ENCODE measurements at regions not wholly inside any gene's neighbourhood (a gene's known extent, or its start where the extent isn't known, plus 50 kb on each side); places are given as distances from the start of the nearest gene placed in this dataset.
"Not testable (repeated sequence)": the region's sequence is repeated elsewhere in the genome, so short reads cannot be mapped to it uniquely, and the experiment has no call there.

GRCh38 chr21:19109694-19110093 is 706.1 kb upstream of the TMPRSS15 start:
- no peak overlapping the region for H3K23ac ChIP-seq (ENCODE audit: low read length in 2 of 2)
- H3K4me1 ChIP-seq (ENCODE audit: control insufficient read depth, insufficient read depth, low read depth, low read length): no peaks in the 10 kb centered on the region
- no peak overlapping the region for H4K8ac ChIP-seq (ENCODE audit: low read length)
- H2BK12ac ChIP-seq (ENCODE audit: low read length in 2 of 2): no peak overlapping the region
- H3K79me1 ChIP-seq (replicated peaks; ENCODE audit: low read length, poor library complexity, severe bottlenecking): no peaks in the 10 kb centered on the region
- no peak for DNase-seq
- no peak overlapping the region for H3K4me3 ChIP-seq (ENCODE audit: insufficient read depth in 1 of 2, low read depth in 1 of 2, low read length in 2 of 2)
- no peak overlapping the region for H3K14ac ChIP-seq (ENCODE audit: low read length in 2 of 2)
- peaks cover 11% of the 10 kb centered on the region for H3K9me3 ChIP-seq (ENCODE audit: control insufficient read depth, low read length)
- H2AK5ac ChIP-seq (ENCODE audit: low read length, severe bottlenecking): no peak overlapping the region
- no peak overlapping the region for H2AFZ ChIP-seq (ENCODE audit: low read depth, low read length)
- no peak overlapping the region for H3K4ac ChIP-seq (ENCODE audit: low read depth in 1 of 2, low read length in 2 of 2)
- no peak overlapping the region for H3K27ac ChIP-seq (ENCODE audit: low read length, poor library complexity, severe bottlenecking)
- H3K4me2 ChIP-seq (ENCODE audit: low read length, poor library complexity, severe bottlenecking): no peak overlapping the region
- H3K36me3 ChIP-seq (ENCODE audit: control insufficient read depth in 1 of 2, insufficient read depth in 2 of 2, low read depth in 1 of 2, low read length in 2 of 2): no peaks in the 10 kb centered on the region
- H3K9ac ChIP-seq (ENCODE audit: low read length): no peak overlapping the region
- no peak overlapping the region for H2BK5ac ChIP-seq (ENCODE audit: low read depth, low read length, poor library complexity, severe bottlenecking)
- no peak overlapping the region for H2BK15ac ChIP-seq (ENCODE audit: low read depth, poor library complexity, severe bottlenecking)
- no peak overlapping the region for H4K91ac ChIP-seq (ENCODE audit: low read length)
- H2BK120ac ChIP-seq (ENCODE audit: low read depth, low read length): no peak overlapping the region
- no peak overlapping the region for H3K18ac ChIP-seq (ENCODE audit: low read depth in 1 of 2, low read length in 2 of 2)
- WGBS: no CpG with 5 or more reads among the region's 2 CpGs
- H3K27me3 ChIP-seq (ENCODE audit: control insufficient read depth in 1 of 2, insufficient read depth in 1 of 2, low read length in 2 of 2): no peaks in the 10 kb centered on the region

GRCh38 chr21:19119259-19119658 is 715.7 kb upstream of the TMPRSS15 start:
- H3K4me1 ChIP-seq (ENCODE audit: control insufficient read depth, insufficient read depth, low read depth, low read length); H2BK120ac ChIP-seq (ENCODE audit: low read depth, low read length); H3K79me1 ChIP-seq (replicated peaks; ENCODE audit: low read length, poor library complexity, severe bottlenecking); H2BK12ac ChIP-seq (ENCODE audit: low read length in 2 of 2); H3K9ac ChIP-seq (ENCODE audit: low read length); H2BK5ac ChIP-seq (ENCODE audit: low read depth, low read length, poor library complexity, severe bottlenecking); H3K4me2 ChIP-seq (ENCODE audit: low read length, poor library complexity, severe bottlenecking); DNase-seq; H3K4ac ChIP-seq (ENCODE audit: low read depth in 1 of 2, low read length in 2 of 2); H4K91ac ChIP-seq (ENCODE audit: low read length); H2BK15ac ChIP-seq (ENCODE audit: low read depth, poor library complexity, severe bottlenecking); H3K18ac ChIP-seq (ENCODE audit: low read depth in 1 of 2, low read length in 2 of 2); H2AK5ac ChIP-seq (ENCODE audit: low read length, severe bottlenecking); H3K14ac ChIP-seq (ENCODE audit: low read length in 2 of 2); H3K27ac ChIP-seq (ENCODE audit: low read length, poor library complexity, severe bottlenecking); H3K4me3 ChIP-seq (ENCODE audit: insufficient read depth in 1 of 2, low read depth in 1 of 2, low read length in 2 of 2); H3K36me3 ChIP-seq (ENCODE audit: control insufficient read depth in 1 of 2, insufficient read depth in 2 of 2, low read depth in 1 of 2, low read length in 2 of 2); H3K27me3 ChIP-seq (ENCODE audit: control insufficient read depth in 1 of 2, insufficient read depth in 1 of 2, low read length in 2 of 2); H4K8ac ChIP-seq (ENCODE audit: low read length); H2AFZ ChIP-seq (ENCODE audit: low read depth, low read length); H3K23ac ChIP-seq (ENCODE audit: low read length in 2 of 2): not testable (repeated sequence)
- H3K9me3 ChIP-seq (ENCODE audit: control insufficient read depth, low read length): peaks cover 12% of the 10 kb centered on the region
- 86% methylated on average over 3 of the region's 4 CpGs for WGBS

DNA sequence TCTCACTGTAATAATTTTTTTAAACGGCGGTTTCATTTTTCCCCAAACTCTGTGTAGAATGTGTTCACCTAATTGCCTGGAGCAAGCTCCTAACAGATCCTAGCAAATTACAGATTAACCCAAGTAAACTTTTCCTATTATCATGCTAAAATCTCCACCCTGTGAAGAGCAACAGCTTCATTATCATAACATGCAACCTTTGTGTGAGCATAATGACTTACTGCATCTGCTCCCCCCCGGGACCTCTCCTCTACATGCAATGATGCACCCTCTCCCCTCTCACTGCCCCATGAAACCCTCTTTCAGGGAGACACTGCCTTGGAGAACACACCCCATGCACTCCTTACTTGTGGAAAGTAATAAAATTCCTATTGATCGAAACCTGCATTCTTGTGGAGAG is 717.0 kb upstream of the TMPRSS15 start:
- no peak overlapping the region for H2BK15ac ChIP-seq (ENCODE audit: low read depth, poor library complexity, severe bottlenecking)
- H3K4me2 ChIP-seq (ENCODE audit: low read length, poor library complexity, severe bottlenecking): no peak overlapping the region
- H3K4me1 ChIP-seq (ENCODE audit: control insufficient read depth, insufficient read depth, low read depth, low read length): no peaks in the 10 kb centered on the region
- H3K23ac ChIP-seq (ENCODE audit: low read length in 2 of 2): no peak overlapping the region
- H2BK120ac ChIP-seq (ENCODE audit: low read depth, low read length): no peak overlapping the region
- H3K4ac ChIP-seq (ENCODE audit: low read depth in 1 of 2, low read length in 2 of 2): no peak overlapping the region
- no peaks in the 10 kb centered on the region for H3K27me3 ChIP-seq (ENCODE audit: control insufficient read depth in 1 of 2, insufficient read depth in 1 of 2, low read length in 2 of 2)
- no peak overlapping the region for H3K9ac ChIP-seq (ENCODE audit: low read length)
- H3K18ac ChIP-seq (ENCODE audit: low read depth in 1 of 2, low read length in 2 of 2): no peak overlapping the region
- no peak overlapping the region for H2AFZ ChIP-seq (ENCODE audit: low read depth, low read length)
- H4K91ac ChIP-seq (ENCODE audit: low read length): no peak overlapping the region
- no peak for DNase-seq
- H3K9me3 ChIP-seq (ENCODE audit: control insufficient read depth, low read length): peaks cover 12% of the 10 kb centered on the region
- H2AK5ac ChIP-seq (ENCODE audit: low read length, severe bottlenecking): no peak overlapping the region
- H4K8ac ChIP-seq (ENCODE audit: low read length): no peak overlapping the region
- no peak overlapping the region for H3K27ac ChIP-seq (ENCODE audit: low read length, poor library complexity, severe bottlenecking)
- WGBS: 67% methylated on average over 3 of the region's 4 CpGs
- H3K79me1 ChIP-seq (replicated peaks; ENCODE audit: low read length, poor library complexity, severe bottlenecking): no peaks in the 10 kb centered on the region
- H3K14ac ChIP-seq (ENCODE audit: low read length in 2 of 2): no peak overlapping the region
- H3K36me3 ChIP-seq (ENCODE audit: control insufficient read depth in 1 of 2, insufficient read depth in 2 of 2, low read depth in 1 of 2, low read length in 2 of 2): no peaks in the 10 kb centered on the region
- H2BK5ac ChIP-seq (ENCODE audit: low read depth, low read length, poor library complexity, severe bottlenecking): no peak overlapping the region
- no peak overlapping the region for H3K4me3 ChIP-seq (ENCODE audit: insufficient read depth in 1 of 2, low read depth in 1 of 2, low read length in 2 of 2)
- H2BK12ac ChIP-seq (ENCODE audit: low read length in 2 of 2): no peak overlapping the region

DNA sequence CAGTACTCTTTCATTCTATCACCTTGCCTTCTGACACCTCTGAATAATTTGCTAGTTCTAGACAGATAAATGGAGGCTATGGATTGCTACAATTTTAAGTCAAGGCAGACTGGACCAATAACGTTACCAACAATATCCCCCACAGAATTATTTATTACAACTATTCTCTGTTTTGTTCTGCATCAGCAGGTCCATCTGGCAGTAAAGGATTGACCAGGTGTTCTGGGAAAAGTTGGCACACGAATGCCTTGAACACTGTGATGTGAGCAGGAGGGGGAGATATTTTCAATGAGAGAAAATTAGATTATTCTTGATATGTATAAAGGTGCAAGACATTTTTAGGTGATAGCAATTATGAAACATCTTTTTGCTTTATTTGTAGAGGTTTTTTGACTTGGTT is 718.8 kb upstream of the TMPRSS15 start:
- H3K79me1 ChIP-seq (replicated peaks; ENCODE audit: low read length, poor library complexity, severe bottlenecking): no peaks in the 10 kb centered on the region
- WGBS: 55% methylated on average over 2 of the region's 2 CpGs
- H4K91ac ChIP-seq (ENCODE audit: low read length): no peak overlapping the region
- no peak overlapping the region for H3K27ac ChIP-seq (ENCODE audit: low read length, poor library complexity, severe bottlenecking)
- H3K9me3 ChIP-seq (ENCODE audit: control insufficient read depth, low read length): peaks cover 6% of the 10 kb centered on the region
- H3K4me2 ChIP-seq (ENCODE audit: low read length, poor library complexity, severe bottlenecking): no peak overlapping the region
- no peak overlapping the region for H2BK15ac ChIP-seq (ENCODE audit: low read depth, poor library complexity, severe bottlenecking)
- H4K8ac ChIP-seq (ENCODE audit: low read length): no peak overlapping the region
- DNase-seq: no peak
- H3K23ac ChIP-seq (ENCODE audit: low read length in 2 of 2): no peak overlapping the region
- no peak overlapping the region for H2AK5ac ChIP-seq (ENCODE audit: low read length, severe bottlenecking)
- no peak overlapping the region for H2BK120ac ChIP-seq (ENCODE audit: low read depth, low read length)
- no peak overlapping the region for H3K4ac ChIP-seq (ENCODE audit: low read depth in 1 of 2, low read length in 2 of 2)
- no peak overlapping the region for H2BK12ac ChIP-seq (ENCODE audit: low read length in 2 of 2)
- no peaks in the 10 kb centered on the region for H3K27me3 ChIP-seq (ENCODE audit: control insufficient read depth in 1 of 2, insufficient read depth in 1 of 2, low read length in 2 of 2)
- H3K18ac ChIP-seq (ENCODE audit: low read depth in 1 of 2, low read length in 2 of 2): no peak overlapping the region
- H2BK5ac ChIP-seq (ENCODE audit: low read depth, low read length, poor library complexity, severe bottlenecking): no peak overlapping the region
- no peak overlapping the region for H3K9ac ChIP-seq (ENCODE audit: low read length)
- no peaks in the 10 kb centered on the region for H3K36me3 ChIP-seq (ENCODE audit: control insufficient read depth in 1 of 2, insufficient read depth in 2 of 2, low read depth in 1 of 2, low read length in 2 of 2)
- H3K14ac ChIP-seq (ENCODE audit: low read length in 2 of 2): no peak overlapping the region
- H3K4me3 ChIP-seq (ENCODE audit: insufficient read depth in 1 of 2, low read depth in 1 of 2, low read length in 2 of 2): no peak overlapping the region
- no peak overlapping the region for H2AFZ ChIP-seq (ENCODE audit: low read depth, low read length)
- no peaks in the 10 kb centered on the region for H3K4me1 ChIP-seq (ENCODE audit: control insufficient read depth, insufficient read depth, low read depth, low read length)

Measured in mesenchymal stem cell (in vitro differentiated cells and primary cell).